HEK293T (cell line): ENCODE measurements at regions not wholly inside any gene's neighbourhood (a gene's known extent, or its start where the extent isn't known, plus 50 kb on each side); places are given as distances from the start of the nearest gene placed in this dataset.

ENCODE experiments used
- SP1 ChIP-seq: fragments of 450-650 bp; IDR thresholded peaks from 2 replicates; pipeline ENCODE4 v1.6.1; 2017
- TARDBP ChIP-seq: fragments of 450-650 bp; IDR thresholded peaks from 2 replicates; pipeline ENCODE4 v1.6.1; 2016
- ZNF384 ChIP-seq: fragments of 450-650 bp; IDR thresholded peaks from 2 replicates; pipeline ENCODE4 v1.6.1; 2016

- TF ChIP-seq SP1, result no peak
- TF ChIP-seq TARDBP, result no peak
- no peak for TF ChIP-seq ZNF384
These were observed 165.8 kb downstream of the AKAIN1 start for GRCh38 chr18:5031216-5031615.
